Mesothelial cell of epicardium (in vitro differentiated cells): ENCODE measurements at regions not wholly inside any gene's neighbourhood (a gene's known extent, or its start where the extent isn't known, plus 50 kb on each side); places are given as distances from the start of the nearest gene placed in this dataset.

Experiments used
- DNase-seq, 2 experiments: peaks; one replicate each; pipeline ENCODE4 v3.0.0; 2021; ENCODE audit warnings: low spot score in 2 of 2; ENCODE audit not compliant: unreplicated experiment in 2 of 2
- H3K27ac Mint-ChIP-seq: 2 replicates; pipeline ENCODE4 v1.8.0; 2021; ENCODE audit warnings: mixed read lengths
- H3K27me3 Mint-ChIP-seq: 2 replicates; pipeline ENCODE4 v1.8.0; 2021; ENCODE audit warnings: low read depth, mixed read lengths
- H3K36me3 Mint-ChIP-seq: 2 replicates; pipeline ENCODE4 v1.8.0; 2021; ENCODE audit warnings: mixed read lengths
- H3K4me1 Mint-ChIP-seq: 2 replicates; pipeline ENCODE4 v1.8.0; 2021; ENCODE audit warnings: mixed read lengths
- H3K4me3 Mint-ChIP-seq: 2 replicates; pipeline ENCODE4 v1.8.0; 2021; ENCODE audit warnings: mild to moderate bottlenecking, moderate library complexity, mixed read lengths
- H3K9me3 Mint-ChIP-seq: 2 replicates; pipeline ENCODE4 v1.8.0; 2021; ENCODE audit warnings: mixed read lengths
- CTCF ChIP-seq: fragments of 200-600 bp; sonication (generic); IDR thresholded peaks from one replicate; pipeline ENCODE4 v1.5.0; 2021; ENCODE audit warnings: antibody characterized with exemption; ENCODE audit not compliant: unreplicated experiment

- Mint-ChIP-seq H3K9me3 (peaks cover 53% of the 10 kb centered on the region), H3K27ac (peak overlapping the region; percentile 53), H3K4me1 (no peaks in the 10 kb centered on the region), H3K4me3 (no peak overlapping the region), H3K27me3 (no peaks in the 10 kb centered on the region), H3K36me3 (peaks cover 21% of the 10 kb centered on the region)
- no peak for DNase-seq
- no peak for TF ChIP-seq CTCF
Measured at GRCh38 chr1:193322211-193322610, 135.8 kb upstream of the B3GALT2 start.

GRCh38 chr1:193321242-193321840, 134.9 kb upstream of the B3GALT2 start:
- Mint-ChIP-seq H3K4me1 (no peaks in the 10 kb centered on the region), H3K4me3 (no peak overlapping the region), H3K9me3 (peaks cover 50% of the 10 kb centered on the region), H3K27ac (no peak overlapping the region), H3K36me3 (peaks cover 21% of the 10 kb centered on the region), H3K27me3 (no peaks in the 10 kb centered on the region)
- TF ChIP-seq CTCF: no peak
- no peak for DNase-seq

GRCh38 chr1:193320270-193320669, 133.9 kb upstream of the B3GALT2 start:
- no peak for DNase-seq
- H3K36me3 Mint-ChIP-seq: peaks cover 18% of the 10 kb centered on the region
- no peaks in the 10 kb centered on the region for H3K27me3 Mint-ChIP-seq
- H3K4me1 Mint-ChIP-seq: no peaks in the 10 kb centered on the region
- H3K9me3 Mint-ChIP-seq: peaks cover 41% of the 10 kb centered on the region
- H3K27ac Mint-ChIP-seq: no peak overlapping the region
- H3K4me3 Mint-ChIP-seq: no peak overlapping the region
- no peak for TF ChIP-seq CTCF

- H3K4me3 Mint-ChIP-seq: no peak overlapping the region
- peaks cover 26% of the 10 kb centered on the region for H3K9me3 Mint-ChIP-seq
- H3K4me1 Mint-ChIP-seq: no peaks in the 10 kb centered on the region
- DNase-seq: no peak
- no peak for TF ChIP-seq CTCF
- H3K27me3 Mint-ChIP-seq: no peaks in the 10 kb centered on the region
- no peak overlapping the region for H3K27ac Mint-ChIP-seq
- peaks cover 13% of the 10 kb centered on the region for H3K36me3 Mint-ChIP-seq
Measured at GRCh38 chr1:193318347-193318746, 131.9 kb upstream of the B3GALT2 start.

GRCh38 chr1:193313354-193314140, 127.1 kb upstream of the B3GALT2 start:
- no peaks in the 10 kb centered on the region for H3K27me3 Mint-ChIP-seq
- peaks cover 9% of the 10 kb centered on the region for H3K4me1 Mint-ChIP-seq
- no peak for TF ChIP-seq CTCF
- H3K27ac Mint-ChIP-seq: no peak overlapping the region
- H3K4me3 Mint-ChIP-seq: no peak overlapping the region
- DNase-seq: no peak
- H3K36me3 Mint-ChIP-seq: peaks cover 3% of the 10 kb centered on the region
- peaks cover 4% of the 10 kb centered on the region for H3K9me3 Mint-ChIP-seq
